HG02981 (cell line): ENCODE measurements at regions not wholly inside any gene's neighbourhood (a gene's known extent, or its start where the extent isn't known, plus 50 kb on each side); places are given as distances from the start of the nearest gene placed in this dataset.

ENCODE experiments used
- ATAC-seq: cut with Tn5 transposase; IDR thresholded peaks from one replicate; pipeline ENCODE4 v1.9.1; 2021; ENCODE audit warnings: mild to moderate bottlenecking, moderate library complexity; ENCODE audit not compliant: unreplicated experiment

GRCh38 chr14:61891810-61892209 lies 129.6 kb downstream of the SNAPC1 start:
- ATAC-seq: no peak

GRCh38 chr14:61893371-61893940 lies 131.2 kb downstream of the SNAPC1 start:
- ATAC-seq: no peak

GRCh38 chr14:61894452-61895077 lies 132.3 kb downstream of the SNAPC1 start:
- ATAC-seq: peak; percentile 28

- no peak for ATAC-seq
Observed at GRCh38 chr14:61897300-61897699, 135.1 kb downstream of the SNAPC1 start.

GRCh38 chr14:61898568-61898967 lies 136.3 kb downstream of the SNAPC1 start:
- ATAC-seq: no peak

GRCh38 chr14:61899497-61899896 lies 137.3 kb downstream of the SNAPC1 start:
- no peak for ATAC-seq

GRCh38 chr14:61904946-61905345 lies 142.7 kb downstream of the SNAPC1 start:
- no peak for ATAC-seq

- no peak for ATAC-seq
Observed at GRCh38 chr14:61911574-61911973, 149.4 kb downstream of the SNAPC1 start.

- ATAC-seq: no peak
Observed at GRCh38 chr14:61918998-61919397, 156.8 kb downstream of the SNAPC1 start.

- no peak for ATAC-seq
Observed at GRCh38 chr14:61923348-61923747, 161.1 kb downstream of the SNAPC1 start.

GRCh38 chr14:61925043-61925442 lies 162.8 kb downstream of the SNAPC1 start:
- no peak for ATAC-seq

GRCh38 chr14:61925732-61926435 lies 163.7 kb downstream of the SNAPC1 start:
- no peak for ATAC-seq

- no peak for ATAC-seq
Observed at GRCh38 chr14:61927060-61927459, 164.8 kb downstream of the SNAPC1 start.

- ATAC-seq: no peak
Observed at GRCh38 chr14:61927520-61927919, 165.3 kb downstream of the SNAPC1 start.

GRCh38 chr14:61928300-61928699 lies 166.1 kb downstream of the SNAPC1 start:
- ATAC-seq: no peak

GRCh38 chr14:61928701-61929100 lies 166.5 kb downstream of the SNAPC1 start:
- no peak for ATAC-seq

GRCh38 chr14:61929651-61930050 lies 167.4 kb downstream of the SNAPC1 start:
- no peak for ATAC-seq

GRCh38 chr14:61930101-61930857 lies 168.1 kb downstream of the SNAPC1 start:
- no peak for ATAC-seq

- no peak for ATAC-seq
Observed at GRCh38 chr14:61932974-61933373, 170.8 kb downstream of the SNAPC1 start.

GRCh38 chr14:61934385-61934784 lies 172.2 kb downstream of the SNAPC1 start:
- no peak for ATAC-seq

- no peak for ATAC-seq
Observed at GRCh38 chr14:61939776-61940175, 177.6 kb downstream of the SNAPC1 start.
